ENCODE measurements at regions not wholly inside any gene's neighbourhood (a gene's known extent, or its start where the extent isn't known, plus 50 kb on each side); places are given as distances from the start of the nearest gene placed in this dataset.

GRCh38 chr2:200184748-200185627, 121.5 kb upstream of the SPATS2L start:
- no peak for TF ChIP-seq CTCF (IDR thresholded peaks at IDR 0.05)
- no peak for TF ChIP-seq ZFX (IDR thresholded peaks at IDR 0.05; ENCODE audit: borderline replicate concordance)
